GM20000 (cell line): ENCODE measurements at regions not wholly inside any gene's neighbourhood (a gene's known extent, or its start where the extent isn't known, plus 50 kb on each side); places are given as distances from the start of the nearest gene placed in this dataset.
"Not testable (repeated sequence)": the region's sequence is repeated elsewhere in the genome, so short reads cannot be mapped to it uniquely, and the experiment has no call there.

Source experiments
- DNase-seq: peaks from one replicate; pipeline ENCODE4 v3.0.0; 2012; ENCODE audit warnings: low spot score
- CTCF ChIP-seq: IDR thresholded peaks from 2 replicates; pipeline ENCODE4 v1.5.1; 2012; ENCODE audit warnings: mild to moderate bottlenecking, control low read depth; ENCODE audit errors: extremely low read depth, missing control alignments

- no peak for TF ChIP-seq CTCF
- no peak for DNase-seq
Observed at GRCh38 chr4:43586813-43587212, 694.3 kb downstream of the GRXCR1 start.

GRCh38 chr4:43587758-43588157, 695.2 kb downstream of the GRXCR1 start:
- DNase-seq = no peak
- no peak for TF ChIP-seq CTCF

- TF ChIP-seq CTCF = no peak
- no peak for DNase-seq
Observed at GRCh38 chr4:43607400-43607799, 714.9 kb downstream of the GRXCR1 start.

GRCh38 chr4:43607827-43608461, 715.4 kb downstream of the GRXCR1 start:
- TF ChIP-seq CTCF = no peak
- DNase-seq = no peak

GRCh38 chr4:43619219-43619618, 726.7 kb downstream of the GRXCR1 start:
- no peak for TF ChIP-seq CTCF
- DNase-seq = no peak

- DNase-seq = not testable (repeated sequence)
Observed at GRCh38 chr4:43637893-43638292, 745.4 kb downstream of the GRXCR1 start.

GRCh38 chr4:43651991-43652390, 759.5 kb downstream of the GRXCR1 start:
- no peak for TF ChIP-seq CTCF
- DNase-seq = no peak

- not testable (repeated sequence) for DNase-seq
Observed at GRCh38 chr4:43659547-43659946, 767.0 kb downstream of the GRXCR1 start.

GRCh38 chr4:43672265-43672885, 776.2 kb downstream of the KCTD8 start:
- DNase-seq = not testable (repeated sequence)
